SK-N-MC (cell line): ENCODE measurements at regions not wholly inside any gene's neighbourhood (a gene's known extent, or its start where the extent isn't known, plus 50 kb on each side); places are given as distances from the start of the nearest gene placed in this dataset.

Source experiments
- DNase-seq: peaks from one replicate; pipeline ENCODE4 v3.0.0-alpha.2; 2011; ENCODE audit warnings: low read depth, low spot score
- H3K27ac ChIP-seq: fragments of 200-600 bp; sonication (generic); 2 replicates; pipeline ENCODE4 v1.5.1; 2016; ENCODE audit warnings: mixed run types
- H3K36me3 ChIP-seq: fragments of 200-600 bp; sonication (generic); 2 replicates; pipeline ENCODE4 v1.6.1; 2017; ENCODE audit warnings: antibody characterized with exemption, low read length, mixed read lengths; ENCODE audit not compliant: insufficient read depth
- H3K4me3 ChIP-seq: fragments of 200-600 bp; sonication (generic); 2 replicates; pipeline ENCODE4 v1.5.1; 2016
- H3K9ac ChIP-seq: fragments of 200-600 bp; sonication (generic); 2 replicates; pipeline ENCODE4 v1.8.0; 2017; ENCODE audit warnings: mixed run types, mixed read lengths; ENCODE audit not compliant: insufficient read length
- H3K9me3 ChIP-seq: fragments of 200-600 bp; sonication (generic); 2 replicates; pipeline ENCODE4 v1.6.1; 2017; ENCODE audit warnings: low read depth, mild to moderate bottlenecking, antibody characterized with exemption, low read length, moderate library complexity, mixed read lengths
- EZH2 ChIP-seq: fragments of 200-600 bp; sonication (generic); IDR thresholded peaks from one replicate; pipeline ENCODE4 v1.6.1; 2017; ENCODE audit warnings: antibody characterized with exemption
- FOXP2 ChIP-seq: optimal IDR thresholded peaks from 2 replicates; pipeline ENCODE3; 2011; ENCODE audit warnings: mild to moderate bottlenecking, moderate library complexity; ENCODE audit not compliant: insufficient read depth; ENCODE audit errors: extremely low read length, control extremely low read depth
- POLR2AphosphoS5 ChIP-seq: IDR thresholded peaks from 2 replicates; pipeline ENCODE4 v1.6.1; 2012; ENCODE audit warnings: mild to moderate bottlenecking, low read depth, low read length, borderline replicate concordance

- DNase-seq, result no peak
- no peak overlapping the region for H3K9ac ChIP-seq
- TF ChIP-seq FOXP2 (no peak), POLR2AphosphoS5 (no peak), EZH2 (no peak)
- H3K27ac ChIP-seq, result no peak overlapping the region
- no peaks in the 10 kb centered on the region for H3K9me3 ChIP-seq
- no peaks in the 10 kb centered on the region for H3K36me3 ChIP-seq
- H3K4me3 ChIP-seq, result no peak overlapping the region
These were observed 853.9 kb downstream of the SORCS3 start for GRCh38 chr10:105494944-105495343.

- no peaks in the 10 kb centered on the region for H3K36me3 ChIP-seq
- no peaks in the 10 kb centered on the region for H3K9me3 ChIP-seq
- H3K4me3 ChIP-seq, result no peak overlapping the region
- no peak for DNase-seq
- no peak for TF ChIP-seq POLR2AphosphoS5
- TF ChIP-seq EZH2, result no peak
- TF ChIP-seq FOXP2, result no peak
- H3K9ac ChIP-seq, result no peak overlapping the region
- no peak overlapping the region for H3K27ac ChIP-seq
These were observed 853.2 kb downstream of the SORCS3 start for GRCh38 chr10:105494303-105494702.

GRCh38 chr10:105473170-105473569, 832.1 kb downstream of the SORCS3 start:
- no peak overlapping the region for H3K27ac ChIP-seq
- H3K9ac ChIP-seq, result no peak overlapping the region
- no peak for DNase-seq
- TF ChIP-seq FOXP2, result no peak
- TF ChIP-seq POLR2AphosphoS5, result no peak
- no peak for TF ChIP-seq EZH2
- no peaks in the 10 kb centered on the region for H3K36me3 ChIP-seq
- H3K9me3 ChIP-seq, result no peaks in the 10 kb centered on the region
- no peak overlapping the region for H3K4me3 ChIP-seq

- Histone ChIP-seq H3K9me3 (no peaks in the 10 kb centered on the region), H3K4me3 (no peak overlapping the region), H3K9ac (no peak overlapping the region), H3K36me3 (no peaks in the 10 kb centered on the region), H3K27ac (no peak overlapping the region)
- DNase-seq, result no peak
- no peak for TF ChIP-seq POLR2AphosphoS5
- TF ChIP-seq EZH2, result no peak
- TF ChIP-seq FOXP2, result no peak
These were observed 827.7 kb downstream of the SORCS3 start for GRCh38 chr10:105468759-105469158.

GRCh38 chr10:105466521-105466920, 825.4 kb downstream of the SORCS3 start:
- Histone ChIP-seq H3K36me3 (no peaks in the 10 kb centered on the region), H3K4me3 (no peak overlapping the region), H3K9me3 (no peaks in the 10 kb centered on the region), H3K27ac (no peak overlapping the region), H3K9ac (no peak overlapping the region)
- no peak for TF ChIP-seq POLR2AphosphoS5
- no peak for DNase-seq

- no peak for DNase-seq
- Histone ChIP-seq H3K36me3 (no peaks in the 10 kb centered on the region), H3K9ac (no peak overlapping the region), H3K27ac (no peak overlapping the region), H3K9me3 (no peaks in the 10 kb centered on the region), H3K4me3 (no peak overlapping the region)
- TF ChIP-seq POLR2AphosphoS5, result no peak
- TF ChIP-seq FOXP2, result no peak
These were observed 793.9 kb downstream of the SORCS3 start for GRCh38 chr10:105434970-105435369.

- Histone ChIP-seq H3K27ac (no peak overlapping the region), H3K36me3 (no peaks in the 10 kb centered on the region), H3K4me3 (no peak overlapping the region), H3K9ac (no peak overlapping the region), H3K9me3 (no peaks in the 10 kb centered on the region)
- TF ChIP-seq FOXP2 (no peak), POLR2AphosphoS5 (no peak), EZH2 (no peak)
- no peak for DNase-seq
These were observed 772.9 kb downstream of the SORCS3 start for GRCh38 chr10:105413997-105414396.

GRCh38 chr10:105409370-105409769, 768.3 kb downstream of the SORCS3 start:
- no peak for DNase-seq
- Histone ChIP-seq H3K9ac (no peak overlapping the region), H3K36me3 (no peaks in the 10 kb centered on the region), H3K9me3 (no peaks in the 10 kb centered on the region), H3K27ac (no peak overlapping the region), H3K4me3 (no peak overlapping the region)
- TF ChIP-seq FOXP2, result no peak
- no peak for TF ChIP-seq POLR2AphosphoS5
- no peak for TF ChIP-seq EZH2

- DNase-seq, result no peak
- Histone ChIP-seq H3K4me3 (no peak overlapping the region), H3K27ac (no peak overlapping the region), H3K9ac (no peak overlapping the region), H3K9me3 (no peaks in the 10 kb centered on the region), H3K36me3 (no peaks in the 10 kb centered on the region)
- TF ChIP-seq FOXP2 (no peak), EZH2 (no peak), POLR2AphosphoS5 (no peak)
These were observed 765.4 kb downstream of the SORCS3 start for GRCh38 chr10:105406488-105406887.

- no peaks in the 10 kb centered on the region for H3K9me3 ChIP-seq
- no peak for TF ChIP-seq FOXP2
- TF ChIP-seq EZH2, result no peak
- no peak for TF ChIP-seq POLR2AphosphoS5
- DNase-seq, result no peak
- H3K4me3 ChIP-seq, result no peak overlapping the region
- no peak overlapping the region for H3K27ac ChIP-seq
- H3K9ac ChIP-seq, result no peak overlapping the region
- H3K36me3 ChIP-seq, result no peaks in the 10 kb centered on the region
These were observed 757.1 kb downstream of the SORCS3 start for GRCh38 chr10:105398202-105398601.
